ENCODE measurements at regions not wholly inside any gene's neighbourhood (a gene's known extent, or its start where the extent isn't known, plus 50 kb on each side); places are given as distances from the start of the nearest gene placed in this dataset.

DNA sequence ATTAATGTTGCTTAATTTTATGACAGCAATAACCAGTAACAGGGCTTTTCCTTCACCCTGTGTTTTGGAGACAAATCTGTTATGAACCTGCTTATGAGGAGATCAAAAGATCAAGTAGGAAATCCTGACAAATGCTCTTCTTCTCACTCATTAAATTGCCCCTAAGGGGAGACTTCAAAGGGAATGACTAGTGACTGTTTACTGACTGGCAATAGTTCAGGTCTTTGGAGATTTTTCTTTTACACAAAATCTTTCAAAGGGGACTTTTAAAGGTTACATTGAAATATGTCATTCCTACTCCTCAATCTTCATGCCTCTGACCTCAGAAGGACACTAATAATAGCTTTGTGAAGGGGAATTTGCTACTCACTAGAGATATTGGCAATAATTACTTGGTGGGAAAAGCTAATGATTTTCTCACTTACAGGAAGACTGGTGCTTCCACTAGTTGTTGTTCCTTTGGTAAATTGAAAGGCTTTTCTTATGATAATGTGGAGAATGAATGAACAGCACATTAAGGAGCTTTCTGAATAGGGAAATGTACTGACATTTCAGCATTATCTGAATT lies 292.9 kb upstream of the CA10 start:
- no peak for TF ChIP-seq EZH2 (IDR thresholded peaks at IDR 0.05; ENCODE audit: borderline replicate concordance, low read length)
- TF ChIP-seq, protein P1, sequence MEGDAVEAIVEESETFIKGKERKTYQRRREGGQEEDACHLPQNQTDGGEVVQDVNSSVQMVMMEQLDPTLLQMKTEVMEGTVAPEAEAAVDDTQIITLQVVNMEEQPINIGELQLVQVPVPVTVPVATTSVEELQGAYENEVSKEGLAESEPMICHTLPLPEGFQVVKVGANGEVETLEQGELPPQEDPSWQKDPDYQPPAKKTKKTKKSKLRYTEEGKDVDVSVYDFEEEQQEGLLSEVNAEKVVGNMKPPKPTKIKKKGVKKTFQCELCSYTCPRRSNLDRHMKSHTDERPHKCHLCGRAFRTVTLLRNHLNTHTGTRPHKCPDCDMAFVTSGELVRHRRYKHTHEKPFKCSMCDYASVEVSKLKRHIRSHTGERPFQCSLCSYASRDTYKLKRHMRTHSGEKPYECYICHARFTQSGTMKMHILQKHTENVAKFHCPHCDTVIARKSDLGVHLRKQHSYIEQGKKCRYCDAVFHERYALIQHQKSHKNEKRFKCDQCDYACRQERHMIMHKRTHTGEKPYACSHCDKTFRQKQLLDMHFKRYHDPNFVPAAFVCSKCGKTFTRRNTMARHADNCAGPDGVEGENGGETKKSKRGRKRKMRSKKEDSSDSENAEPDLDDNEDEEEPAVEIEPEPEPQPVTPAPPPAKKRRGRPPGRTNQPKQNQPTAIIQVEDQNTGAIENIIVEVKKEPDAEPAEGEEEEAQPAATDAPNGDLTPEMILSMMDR (IDR thresholded peaks at IDR 0.05; ENCODE audit: low read length), result no peak

All from OCI-LY1 (cell line).